Epithelial cell of proximal tubule (primary cell): ENCODE measurements at regions not wholly inside any gene's neighbourhood (a gene's known extent, or its start where the extent isn't known, plus 50 kb on each side); places are given as distances from the start of the nearest gene placed in this dataset.
"Not testable (repeated sequence)": the region's sequence is repeated elsewhere in the genome, so short reads cannot be mapped to it uniquely, and the experiment has no call there.

Experiments
- DNase-seq: peaks from one replicate; pipeline ENCODE4 v3.0.0-alpha.2; 2011; ENCODE audit warnings: low read depth
- H3K4me3 ChIP-seq: 2 replicates; pipeline ENCODE4 v1.5.1; 2011; ENCODE audit warnings: low read depth, mild to moderate bottlenecking, low read length
- CTCF ChIP-seq: conservative IDR thresholded peaks from 2 replicates; pipeline ENCODE4 v1.5.1; 2012; ENCODE audit warnings: low read depth, mild to moderate bottlenecking, low read length

GRCh38 chr3:152638707-152639450 lies 196.1 kb upstream of the P2RY1 start:
- DNase-seq, result no peak
- no peak for TF ChIP-seq CTCF
- no peak overlapping the region for H3K4me3 ChIP-seq

- TF ChIP-seq CTCF, result no peak
Measured at GRCh38 chr3:152641198-152641597, 193.7 kb upstream of the P2RY1 start.

GRCh38 chr3:152642658-152643057 lies 192.3 kb upstream of the P2RY1 start:
- no peak for DNase-seq
- H3K4me3 ChIP-seq, result no peak overlapping the region
- no peak for TF ChIP-seq CTCF

More at GRCh38 chr3:152641198-152641597, 193.7 kb upstream of the P2RY1 start:
- no peak overlapping the region for H3K4me3 ChIP-seq
- DNase-seq, result no peak

- DNase-seq, result no peak
- no peak for TF ChIP-seq CTCF
- H3K4me3 ChIP-seq, result no peak overlapping the region
Measured at GRCh38 chr3:152644478-152644877, 190.5 kb upstream of the P2RY1 start.

GRCh38 chr3:152646004-152646403 lies 188.9 kb upstream of the P2RY1 start:
- H3K4me3 ChIP-seq, result no peak overlapping the region
- TF ChIP-seq CTCF, result no peak
- no peak for DNase-seq

- no peak overlapping the region for H3K4me3 ChIP-seq
- TF ChIP-seq CTCF, result no peak
- DNase-seq, result no peak
Measured at GRCh38 chr3:152650177-152650576, 184.8 kb upstream of the P2RY1 start.

- not testable (repeated sequence) for H3K4me3 ChIP-seq, DNase-seq
Measured at GRCh38 chr3:152650923-152651322, 184.0 kb upstream of the P2RY1 start.
